Subcutaneous abdominal adipose tissue (tissue), 5 donors: ENCODE measurements at regions not wholly inside any gene's neighbourhood (a gene's known extent, or its start where the extent isn't known, plus 50 kb on each side); places are given as distances from the start of the nearest gene placed in this dataset.

Experiments
- H3K27ac ChIP-seq: one replicate; pipeline ENCODE4 v1.7.0; 2013; ENCODE audit warnings: low read depth, mild to moderate bottlenecking, inconsistent platforms, low read length, moderate library complexity
- H3K27me3 ChIP-seq, 5 donors: one replicate each; pipeline ENCODE4 v1.7.0; 2013; ENCODE audit warnings: low read length in 5 of 5, inconsistent platforms in 1 of 5; ENCODE audit not compliant: control insufficient read depth in 5 of 5, insufficient read depth in 4 of 5
- H3K36me3 ChIP-seq, 5 donors: one replicate each; pipeline ENCODE4 v1.7.0; 2013; ENCODE audit warnings: low read length in 5 of 5; ENCODE audit not compliant: control insufficient read depth in 5 of 5, insufficient read depth in 5 of 5
- H3K4me1 ChIP-seq, 5 donors: one replicate each; pipeline ENCODE4 v1.7.0; 2013; ENCODE audit warnings: low read length in 5 of 5, mild to moderate bottlenecking in 3 of 5, moderate library complexity in 1 of 5; ENCODE audit not compliant: control insufficient read depth in 5 of 5, insufficient read depth in 5 of 5
- H3K4me3 ChIP-seq, 5 donors: one replicate each; pipeline ENCODE4 v1.7.0; 2013; ENCODE audit warnings: low read length in 5 of 5, low read depth in 1 of 5
- H3K9ac ChIP-seq, 5 donors: one replicate each; pipeline ENCODE4 v1.7.0; 2013; ENCODE audit warnings: low read length in 5 of 5, mild to moderate bottlenecking in 4 of 5, moderate library complexity in 3 of 5
- H3K9me3 ChIP-seq, 5 donors: one replicate each; pipeline ENCODE4 v1.7.0; 2013; ENCODE audit warnings: low read length in 5 of 5; ENCODE audit not compliant: control insufficient read depth in 5 of 5
- donor health status: healthy.
- donor health status: healthy.
- donor health status: healthy.
- donor health status: healthy.
- donor health status: healthy.

DNA sequence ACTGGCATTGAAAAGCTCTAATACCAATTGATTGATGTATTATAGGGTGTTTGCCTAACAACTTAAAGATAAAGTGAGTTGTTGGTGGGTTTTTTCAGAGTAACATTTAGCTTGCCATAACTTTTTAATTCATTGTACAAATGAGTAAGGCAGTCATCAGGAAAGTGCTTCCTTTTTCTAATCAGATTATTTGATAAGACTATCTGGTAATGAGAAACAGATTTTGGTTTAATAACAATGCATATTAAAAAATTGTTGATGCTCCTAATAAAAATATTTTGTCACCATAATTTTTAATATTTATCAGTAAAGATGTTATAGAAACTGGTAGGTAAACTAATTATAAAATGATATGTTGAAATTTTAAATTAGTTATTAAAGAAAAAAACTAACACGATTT is 51.3 kb downstream of the BLTP1 start:
- H3K27ac ChIP-seq = no peak overlapping the region
- H3K4me3 ChIP-seq = no peak overlapping the region
- no peaks in the 10 kb centered on the region for H3K27me3 ChIP-seq
- no peaks in the 10 kb centered on the region for H3K9me3 ChIP-seq
- H3K4me1 ChIP-seq = no peaks in the 10 kb centered on the region
- H3K9ac ChIP-seq = no peak overlapping the region
- H3K36me3 ChIP-seq = peaks cover 33 to 62% (median 42%) of the 10 kb centered on the region in 5 donors

GRCh38 chr4:122205687-122206086 is 53.6 kb downstream of the BLTP1 start:
- H3K9ac ChIP-seq = no peak overlapping the region
- no peaks in the 10 kb centered on the region for H3K9me3 ChIP-seq
- H3K36me3 ChIP-seq = peaks cover 31 to 60% (median 37%) of the 10 kb centered on the region in 5 donors
- no peak overlapping the region for H3K4me3 ChIP-seq
- H3K4me1 ChIP-seq = no peaks in the 10 kb centered on the region
- H3K27ac ChIP-seq = no peak overlapping the region
- H3K27me3 ChIP-seq = no peaks in the 10 kb centered on the region

GRCh38 chr4:122212880-122213279 is 60.7 kb downstream of the BLTP1 start:
- Histone ChIP-seq H3K27me3 (no peaks in the 10 kb centered on the region), H3K4me1 (no peaks in the 10 kb centered on the region), H3K9me3 (no peaks in the 10 kb centered on the region), H3K36me3 (peaks cover 25 to 41% (median 35%) of the 10 kb centered on the region in 5 donors), H3K4me3 (no peak overlapping the region), H3K9ac (no peak overlapping the region), H3K27ac (no peak overlapping the region)

GRCh38 chr4:122218762-122219161 is 66.6 kb downstream of the BLTP1 start:
- Histone ChIP-seq H3K36me3 (peaks cover 7 to 33% (median 12%) of the 10 kb centered on the region in 5 donors), H3K9ac (no peak overlapping the region), H3K9me3 (no peaks in the 10 kb centered on the region), H3K27ac (no peak overlapping the region), H3K4me1 (peaks cover 0 to 22% (median 0%) of the 10 kb centered on the region in 5 donors), H3K27me3 (no peaks in the 10 kb centered on the region), H3K4me3 (no peak overlapping the region)

GRCh38 chr4:122219356-122219755 is 67.2 kb downstream of the BLTP1 start:
- peaks cover 0 to 22% (median 0%) of the 10 kb centered on the region in 5 donors for H3K4me1 ChIP-seq
- peaks cover 8 to 35% (median 14%) of the 10 kb centered on the region in 5 donors for H3K36me3 ChIP-seq
- no peak overlapping the region for H3K9ac ChIP-seq
- H3K9me3 ChIP-seq = no peaks in the 10 kb centered on the region
- no peak overlapping the region for H3K4me3 ChIP-seq
- no peaks in the 10 kb centered on the region for H3K27me3 ChIP-seq
- peak overlapping the region; percentile 33 for H3K27ac ChIP-seq

DNA sequence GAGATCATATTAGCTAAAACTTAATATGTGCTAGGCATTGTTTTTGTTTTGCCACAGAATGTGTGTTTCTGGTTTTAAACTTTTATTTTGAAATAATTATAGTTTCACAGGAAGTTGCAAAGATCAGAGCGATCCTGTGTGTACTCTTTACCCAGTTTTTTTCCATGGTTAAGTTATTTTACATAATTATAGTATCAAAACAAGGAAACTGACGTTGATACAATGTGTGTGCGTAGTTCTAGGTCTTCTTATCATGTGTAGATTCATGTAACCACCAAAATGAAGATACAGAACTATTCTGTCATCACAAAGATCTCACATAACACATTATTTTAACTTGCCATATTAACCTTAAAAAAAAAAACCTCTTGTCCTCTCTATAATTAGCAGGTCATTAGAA is 69.2 kb downstream of the BLTP1 start:
- Histone ChIP-seq H3K27ac (peak overlapping the region; percentile 48), H3K9ac (no peak overlapping the region), H3K4me3 (no peak overlapping the region), H3K27me3 (no peaks in the 10 kb centered on the region), H3K4me1 (peaks cover 0 to 22% (median 0%) of the 10 kb centered on the region in 5 donors), H3K9me3 (no peaks in the 10 kb centered on the region), H3K36me3 (peaks cover 12 to 40% (median 21%) of the 10 kb centered on the region in 5 donors)

- H3K4me1 ChIP-seq = peaks cover 0 to 16% (median 0%) of the 10 kb centered on the region in 5 donors
- H3K4me3 ChIP-seq = no peak overlapping the region
- H3K27ac ChIP-seq = no peak overlapping the region
- peaks cover 13 to 42% (median 21%) of the 10 kb centered on the region in 5 donors for H3K36me3 ChIP-seq
- H3K27me3 ChIP-seq = no peaks in the 10 kb centered on the region
- H3K9me3 ChIP-seq = no peaks in the 10 kb centered on the region
- H3K9ac ChIP-seq = no peak overlapping the region
Observed at GRCh38 chr4:122224348-122224747, 72.2 kb downstream of the BLTP1 start.

DNA sequence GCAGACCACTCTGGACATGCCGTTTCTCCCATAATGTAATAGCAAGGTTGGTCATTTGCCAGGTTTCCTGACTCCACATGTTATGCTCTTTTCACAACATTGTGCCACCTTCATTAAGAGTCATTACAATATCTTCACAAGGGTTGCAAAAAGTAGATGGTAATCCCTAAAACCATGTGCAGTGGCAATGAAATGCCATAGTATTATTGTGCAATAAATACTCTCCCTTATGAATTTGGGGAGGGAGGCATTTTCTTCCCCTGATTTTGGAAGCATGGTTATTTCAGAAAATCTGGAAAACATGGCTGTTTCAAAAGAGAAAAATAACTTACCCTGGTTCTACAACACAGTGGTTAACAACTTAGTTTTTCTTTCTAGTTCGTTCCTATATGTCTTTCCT is 75.1 kb downstream of the BLTP1 start:
- peaks cover 6 to 40% (median 22%) of the 10 kb centered on the region in 5 donors for H3K36me3 ChIP-seq

GRCh38 chr4:122229857-122230256 is 77.7 kb downstream of the BLTP1 start:
- H3K9ac ChIP-seq = no peak overlapping the region
- H3K27me3 ChIP-seq = no peaks in the 10 kb centered on the region
- H3K36me3 ChIP-seq = peaks cover 10 to 35% (median 21%) of the 10 kb centered on the region in 5 donors
- no peak overlapping the region for H3K4me3 ChIP-seq
- H3K9me3 ChIP-seq = no peaks in the 10 kb centered on the region
- H3K27ac ChIP-seq = no peak overlapping the region
- no peaks in the 10 kb centered on the region for H3K4me1 ChIP-seq

More for the DNA sequence above, 75.1 kb downstream of the BLTP1 start:
- Histone ChIP-seq H3K9ac (no peak overlapping the region), H3K27ac (no peak overlapping the region), H3K27me3 (no peaks in the 10 kb centered on the region), H3K4me1 (peaks cover 0 to 1% (median 0%) of the 10 kb centered on the region in 5 donors), H3K4me3 (no peak overlapping the region), H3K9me3 (no peaks in the 10 kb centered on the region)

DNA sequence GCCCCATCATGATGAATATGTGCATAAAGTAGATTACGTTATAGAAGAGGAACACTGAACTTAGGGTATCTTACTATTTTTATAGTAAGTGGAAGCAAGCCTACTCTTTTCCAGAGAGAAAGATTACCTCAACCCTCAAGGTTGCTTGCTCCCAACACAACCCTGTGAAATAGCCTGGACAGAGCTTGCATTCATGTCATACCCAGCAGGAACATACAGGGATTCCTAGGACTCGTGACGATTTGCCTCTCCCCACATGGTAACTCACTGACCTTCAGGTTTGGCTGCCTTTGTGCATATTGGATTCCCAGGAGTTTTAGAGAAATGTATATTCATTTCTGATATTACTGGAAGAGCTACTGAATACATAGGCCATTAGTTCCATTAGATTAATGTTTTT is 80.5 kb downstream of the BLTP1 start:
- Histone ChIP-seq H3K4me3 (no peak overlapping the region), H3K9me3 (no peaks in the 10 kb centered on the region), H3K36me3 (peaks cover 9 to 34% (median 20%) of the 10 kb centered on the region in 5 donors), H3K27ac (no peak overlapping the region), H3K4me1 (no peaks in the 10 kb centered on the region), H3K27me3 (no peaks in the 10 kb centered on the region), H3K9ac (no peak overlapping the region)
